MCF 10A (cell line): ENCODE measurements at regions not wholly inside any gene's neighbourhood (a gene's known extent, or its start where the extent isn't known, plus 50 kb on each side); places are given as distances from the start of the nearest gene placed in this dataset.

ENCODE experiments used
- BruUV-seq: library from RNA; stranded (reverse); fragments of 400-500 nt; replicated peaks from 2 replicates; lab custom pipeline; 2021; lab: Mats Ljungman, UMichigan
- CTCF ChIA-PET: fragments of 300-600 bp; sonication (Branson Sonifier 250); formaldehyde crosslinking; extraction: SDS; loops from one replicate; lab custom pipeline; 2021; ENCODE audit warnings: antibody characterized with exemption, inconsistent platforms; lab: Yijun Ruan, JAX
- POLR2A ChIA-PET: fragments of 300-600, 350-650 bp; sonication (Branson Sonifier 250); formaldehyde crosslinking; extraction: SDS; loops from one replicate; lab custom pipeline; 2020; ENCODE audit warnings: antibody characterized with exemption, inconsistent platforms; lab: Yijun Ruan, JAX
- DNase-seq: peaks from one replicate; pipeline ENCODE4 v3.0.0-alpha.2; 2018; ENCODE audit not compliant: unreplicated experiment
- H3K27ac Mint-ChIP-seq: one replicate; pipeline ENCODE4 v1.8.0; 2022; ENCODE audit warnings: mild to moderate bottlenecking, low read depth, mixed read lengths; ENCODE audit not compliant: unreplicated experiment
- H3K27me3 Mint-ChIP-seq: one replicate; pipeline ENCODE4 v1.8.0; 2022; ENCODE audit warnings: mixed read lengths; ENCODE audit not compliant: insufficient read depth, unreplicated experiment
- H3K36me3 Mint-ChIP-seq: one replicate; pipeline ENCODE4 v1.8.0; 2022; ENCODE audit warnings: mild to moderate bottlenecking, moderate library complexity, mixed read lengths; ENCODE audit not compliant: insufficient read depth, unreplicated experiment
- H3K4me1 Mint-ChIP-seq: one replicate; pipeline ENCODE4 v1.8.0; 2022; ENCODE audit warnings: mixed read lengths; ENCODE audit not compliant: insufficient read depth, unreplicated experiment
- H3K4me3 Mint-ChIP-seq: one replicate; pipeline ENCODE4 v1.8.0; 2022; ENCODE audit warnings: mild to moderate bottlenecking, moderate library complexity, mixed read lengths; ENCODE audit not compliant: unreplicated experiment
- H3K9me3 Mint-ChIP-seq: one replicate; pipeline ENCODE4 v1.8.0; 2022; ENCODE audit warnings: mixed read lengths; ENCODE audit not compliant: unreplicated experiment
- CTCF ChIP-seq: fragments of 200-600 bp; IDR thresholded peaks from one replicate; pipeline ENCODE4 v1.8.0; 2022; ENCODE audit warnings: antibody characterized with exemption, mild to moderate bottlenecking; ENCODE audit not compliant: unreplicated experiment
- intact Hi-C: fragments of 100-400 bp; cut with micrococcal nuclease; formaldehyde crosslinking; loops from 2 replicates; pipeline ENCODE4 v1.14.1; 2022

- Mint-ChIP-seq H3K27me3 (no peaks in the 10 kb centered on the region), H3K36me3 (peaks cover 4% of the 10 kb centered on the region), H3K4me1 (peaks cover 37% of the 10 kb centered on the region), H3K4me3 (no peak overlapping the region), H3K9me3 (no peaks in the 10 kb centered on the region), H3K27ac (no peak overlapping the region)
- ChIA-PET CTCF (interaction anchor here (1.0 to 2.2 kb wide), 2 partner anchors 171 to 805 kb away, joined by 3 to 10 read pairs; no protein-coding TSS in a partner anchor), POLR2A (interaction anchor here (1.3 kb wide), 1 partner anchor 44 kb away, joined by 3 read pairs; no protein-coding TSS in a partner anchor)
- intact Hi-C loops: no loop called here
- no peak for TF ChIP-seq CTCF
- DNase-seq: no peak
- no TSS peak for BruUV-seq
These were observed 263.4 kb downstream of the HHIPL2 start for GRCh38 chr1:222284466-222284865.

- peaks cover 4% of the 10 kb centered on the region for H3K36me3 Mint-ChIP-seq
- intact Hi-C loops: no loop called here
- no peak overlapping the region for H3K27ac Mint-ChIP-seq
These were observed 264.6 kb downstream of the HHIPL2 start for GRCh38 chr1:222283147-222283768.

GRCh38 chr1:222279591-222279990 lies 268.3 kb downstream of the HHIPL2 start:
- intact Hi-C loops: no loop called here
- CTCF ChIA-PET: interaction anchor here (1.0 kb wide), 1 partner anchor 176 kb away, joined by 3 read pairs; no protein-coding TSS in a partner anchor
- Mint-ChIP-seq H3K36me3 (no peaks in the 10 kb centered on the region), H3K27me3 (no peaks in the 10 kb centered on the region), H3K27ac (no peak overlapping the region), H3K9me3 (no peaks in the 10 kb centered on the region), H3K4me1 (peaks cover 5% of the 10 kb centered on the region), H3K4me3 (no peak overlapping the region)
- BruUV-seq: no TSS peak
- POLR2A ChIA-PET: interaction anchor here (1.2 kb wide), 1 partner anchor 8 kb away, joined by 4 read pairs; no protein-coding TSS in a partner anchor
- TF ChIP-seq CTCF: no peak
- no peak for DNase-seq

More at GRCh38 chr1:222283147-222283768, 264.6 kb downstream of the HHIPL2 start:
- TF ChIP-seq CTCF: no peak
- Mint-ChIP-seq H3K4me3 (no peak overlapping the region), H3K9me3 (no peaks in the 10 kb centered on the region), H3K4me1 (peaks cover 30% of the 10 kb centered on the region), H3K27me3 (no peaks in the 10 kb centered on the region)
- ChIA-PET POLR2A (interaction anchor here (0.7 to 1.3 kb wide), 2 partner anchors 43 to 167 kb away, joined by 3 read pairs; no protein-coding TSS in a partner anchor), CTCF (interaction anchor here (0.6 to 2.2 kb wide), 3 partner anchors 172 to 792 kb away, joined by 3 to 10 read pairs (median 3); no protein-coding TSS in a partner anchor)
- DNase-seq: no peak
- BruUV-seq: no TSS peak

GRCh38 chr1:222278501-222278900 lies 269.4 kb downstream of the HHIPL2 start:
- H3K9me3 Mint-ChIP-seq: no peaks in the 10 kb centered on the region
- H3K36me3 Mint-ChIP-seq: no peaks in the 10 kb centered on the region
- no peak overlapping the region for H3K4me3 Mint-ChIP-seq
- no peak for DNase-seq
- intact Hi-C loops: no loop called here
- no peak for TF ChIP-seq CTCF
- CTCF ChIA-PET: interaction anchor here (0.6 kb wide), 1 partner anchor 47 kb away, joined by 3 read pairs; no protein-coding TSS in a partner anchor
- BruUV-seq: no TSS peak
- peaks cover 5% of the 10 kb centered on the region for H3K4me1 Mint-ChIP-seq
- no peaks in the 10 kb centered on the region for H3K27me3 Mint-ChIP-seq
- POLR2A ChIA-PET: interaction anchor here (0.7 to 1.2 kb wide), 2 partner anchors 9 to 356 kb away, joined by 3 to 4 read pairs; no protein-coding TSS in a partner anchor
- no peak overlapping the region for H3K27ac Mint-ChIP-seq
